Erythroblast (primary cell): ENCODE measurements at regions not wholly inside any gene's neighbourhood (a gene's known extent, or its start where the extent isn't known, plus 50 kb on each side); places are given as distances from the start of the nearest gene placed in this dataset.

ENCODE experiments used
- GATA1 ChIP-seq: IDR thresholded peaks from 2 replicates; pipeline ENCODE4 v1.6.1; 2011; ENCODE audit warnings: low read depth, mild to moderate bottlenecking, control low read depth, low read length, moderate library complexity
- POLR2A ChIP-seq: IDR thresholded peaks from 2 replicates; pipeline ENCODE4 v1.6.1; 2011; ENCODE audit warnings: mild to moderate bottlenecking, low read length

DNA sequence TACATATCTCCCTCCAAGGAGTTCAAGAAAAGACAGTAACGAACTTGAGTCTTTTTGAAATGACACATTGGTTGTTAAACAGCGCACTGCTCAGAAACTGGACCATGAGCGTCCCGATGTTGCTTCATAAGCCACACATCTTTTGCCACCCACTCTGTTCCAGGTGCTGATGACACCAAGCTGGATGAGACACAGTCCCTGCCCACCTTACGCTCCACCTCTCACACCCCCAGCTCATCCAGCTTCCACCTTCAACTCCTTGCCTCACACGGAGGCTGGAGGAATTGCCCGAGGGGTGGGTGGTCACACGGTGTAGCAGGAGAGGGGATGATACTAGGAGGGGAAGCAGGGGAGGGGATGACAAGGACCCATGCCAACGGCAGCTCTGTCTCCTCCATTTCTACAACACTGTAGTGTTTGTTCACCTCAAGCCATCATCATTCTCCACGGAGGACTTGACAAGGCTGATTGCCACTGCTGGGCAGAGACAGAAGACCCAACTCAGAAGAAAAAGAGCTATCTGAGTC is 148.5 kb upstream of the TNR start:
- TF ChIP-seq POLR2A: no peak
- no peak for TF ChIP-seq GATA1
